GM12873 (cell line): ENCODE measurements at regions not wholly inside any gene's neighbourhood (a gene's known extent, or its start where the extent isn't known, plus 50 kb on each side); places are given as distances from the start of the nearest gene placed in this dataset.

Experiments
- TF ChIP-seq, protein P1 (sequence below): IDR thresholded peaks from 2 replicates; pipeline ENCODE4 v1.5.1; 2012; ENCODE audit warnings: low read depth, mild to moderate bottlenecking, moderate library complexity, low read length, control low read depth; ENCODE audit not compliant: insufficient read depth; ENCODE audit errors: missing control alignments

DNA sequence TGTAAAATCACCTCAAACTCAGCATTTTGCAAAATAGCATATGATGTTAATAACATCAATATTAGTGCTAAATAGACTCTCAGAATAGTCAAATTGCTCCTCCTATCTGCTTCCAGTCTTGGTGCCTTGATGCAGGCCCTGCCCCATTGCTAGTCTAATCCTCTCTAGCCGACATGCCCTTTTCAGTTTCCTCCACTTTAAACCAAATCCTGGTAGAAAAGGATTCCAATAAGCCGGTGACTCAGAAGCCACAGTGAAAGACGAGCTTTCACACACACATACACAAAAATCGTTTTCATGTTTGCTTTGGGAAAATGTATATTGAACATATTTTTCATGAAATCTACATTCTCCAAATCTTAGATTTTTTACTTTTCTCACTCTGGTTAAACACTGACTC lies 203.1 kb downstream of the LMBRD1 start:
- TF ChIP-seq, protein P1, sequence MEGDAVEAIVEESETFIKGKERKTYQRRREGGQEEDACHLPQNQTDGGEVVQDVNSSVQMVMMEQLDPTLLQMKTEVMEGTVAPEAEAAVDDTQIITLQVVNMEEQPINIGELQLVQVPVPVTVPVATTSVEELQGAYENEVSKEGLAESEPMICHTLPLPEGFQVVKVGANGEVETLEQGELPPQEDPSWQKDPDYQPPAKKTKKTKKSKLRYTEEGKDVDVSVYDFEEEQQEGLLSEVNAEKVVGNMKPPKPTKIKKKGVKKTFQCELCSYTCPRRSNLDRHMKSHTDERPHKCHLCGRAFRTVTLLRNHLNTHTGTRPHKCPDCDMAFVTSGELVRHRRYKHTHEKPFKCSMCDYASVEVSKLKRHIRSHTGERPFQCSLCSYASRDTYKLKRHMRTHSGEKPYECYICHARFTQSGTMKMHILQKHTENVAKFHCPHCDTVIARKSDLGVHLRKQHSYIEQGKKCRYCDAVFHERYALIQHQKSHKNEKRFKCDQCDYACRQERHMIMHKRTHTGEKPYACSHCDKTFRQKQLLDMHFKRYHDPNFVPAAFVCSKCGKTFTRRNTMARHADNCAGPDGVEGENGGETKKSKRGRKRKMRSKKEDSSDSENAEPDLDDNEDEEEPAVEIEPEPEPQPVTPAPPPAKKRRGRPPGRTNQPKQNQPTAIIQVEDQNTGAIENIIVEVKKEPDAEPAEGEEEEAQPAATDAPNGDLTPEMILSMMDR, result no peak

DNA sequence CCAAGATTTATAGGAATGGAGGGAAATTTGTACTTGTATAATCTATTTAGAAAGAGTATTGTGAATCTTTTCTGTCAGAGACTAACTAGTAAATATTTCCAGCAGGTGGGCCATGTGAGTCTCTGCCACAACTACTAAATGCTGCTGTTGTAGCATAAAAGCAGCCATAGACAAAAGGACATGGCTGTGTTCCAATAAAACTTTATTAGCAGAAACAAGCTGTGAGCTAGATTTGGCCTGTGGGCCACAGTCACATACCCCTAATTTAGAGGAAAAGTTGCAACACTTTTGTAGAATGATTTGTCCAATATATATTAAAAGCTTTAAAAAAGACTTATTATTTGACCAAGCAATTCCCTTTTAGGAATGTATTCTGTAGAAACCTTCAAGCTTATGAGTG lies 207.2 kb downstream of the LMBRD1 start:
- TF ChIP-seq, protein P1, result no peak

DNA sequence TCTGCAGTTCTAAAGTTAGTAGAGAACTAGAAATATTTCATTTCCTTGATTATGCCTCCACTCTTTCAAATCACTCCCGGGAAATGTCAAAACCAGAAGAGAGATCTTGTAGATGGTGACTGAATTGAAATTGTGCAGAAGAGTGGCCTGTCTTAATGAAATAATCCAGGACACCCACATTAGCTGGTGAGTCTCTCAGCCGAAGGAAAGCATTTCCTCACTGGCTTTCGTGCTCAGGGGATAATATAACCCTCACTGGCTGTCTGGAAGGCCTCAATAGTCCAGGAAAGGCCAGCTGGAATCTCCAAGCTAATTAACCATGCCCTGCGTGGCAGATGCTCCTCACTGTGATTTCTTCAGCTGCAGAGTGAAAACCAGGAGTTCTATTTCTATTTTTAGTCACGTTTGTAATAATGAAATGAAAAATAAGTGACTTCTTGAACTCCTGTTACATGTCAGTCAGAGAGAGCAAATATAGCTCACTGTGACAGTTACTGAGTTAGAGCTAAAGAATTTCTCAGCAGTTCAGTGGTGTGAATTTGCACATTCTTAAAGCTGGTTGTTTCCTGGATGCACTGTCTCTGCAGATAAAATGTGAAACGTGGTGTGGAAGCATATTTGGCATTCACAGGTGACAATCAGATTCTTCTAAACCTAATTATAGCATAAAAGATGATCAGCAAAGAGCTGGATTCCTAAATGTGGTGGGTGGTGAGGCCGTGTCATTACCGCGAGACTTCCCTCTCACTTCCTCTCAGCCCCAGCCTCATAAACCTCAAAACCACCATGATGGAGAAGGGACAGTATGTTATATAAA lies 211.7 kb downstream of the LMBRD1 start:
- TF ChIP-seq, protein P1, result no peak

DNA sequence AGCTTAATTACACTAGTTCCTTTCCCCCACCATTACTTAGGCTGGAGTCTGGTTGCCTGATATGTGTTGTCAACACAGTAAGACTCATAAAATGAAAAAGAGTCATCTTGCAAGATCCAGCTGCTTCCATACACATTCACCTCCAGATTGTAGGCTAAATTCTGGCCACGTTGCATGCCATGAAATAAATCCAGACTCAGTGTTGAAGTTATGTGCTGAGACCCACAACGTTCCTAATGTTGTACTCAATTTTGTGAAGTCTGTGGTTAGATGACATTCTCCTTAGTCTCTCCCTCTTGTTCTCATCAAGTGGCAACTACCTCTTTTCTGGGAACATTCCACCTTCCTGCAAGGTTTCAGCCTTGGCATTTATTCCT lies 212.3 kb downstream of the LMBRD1 start:
- TF ChIP-seq, protein P1, result no peak

DNA sequence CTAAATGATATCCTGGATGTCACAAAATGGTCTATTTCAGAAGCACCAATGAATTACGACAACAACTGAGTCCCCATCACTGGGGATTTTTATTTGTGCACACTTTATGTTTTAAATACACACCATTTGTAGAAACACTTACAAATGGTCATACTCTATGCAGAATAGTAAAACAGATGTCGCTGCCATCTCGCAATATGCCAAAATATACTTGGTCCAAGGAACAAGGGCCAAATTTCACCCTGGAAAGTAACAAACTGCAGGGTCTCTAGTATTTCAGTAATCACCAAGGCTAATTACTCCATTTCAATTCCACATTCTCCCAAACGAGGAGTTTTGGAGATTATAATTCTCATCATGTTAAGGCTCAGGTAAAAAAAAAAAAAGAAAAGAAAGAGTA lies 215.2 kb downstream of the LMBRD1 start:
- TF ChIP-seq, protein P1, result no peak

- TF ChIP-seq, protein P1, result no peak
These were observed 216.1 kb downstream of the LMBRD1 start for GRCh38 chr6:69580706-69581105.

DNA sequence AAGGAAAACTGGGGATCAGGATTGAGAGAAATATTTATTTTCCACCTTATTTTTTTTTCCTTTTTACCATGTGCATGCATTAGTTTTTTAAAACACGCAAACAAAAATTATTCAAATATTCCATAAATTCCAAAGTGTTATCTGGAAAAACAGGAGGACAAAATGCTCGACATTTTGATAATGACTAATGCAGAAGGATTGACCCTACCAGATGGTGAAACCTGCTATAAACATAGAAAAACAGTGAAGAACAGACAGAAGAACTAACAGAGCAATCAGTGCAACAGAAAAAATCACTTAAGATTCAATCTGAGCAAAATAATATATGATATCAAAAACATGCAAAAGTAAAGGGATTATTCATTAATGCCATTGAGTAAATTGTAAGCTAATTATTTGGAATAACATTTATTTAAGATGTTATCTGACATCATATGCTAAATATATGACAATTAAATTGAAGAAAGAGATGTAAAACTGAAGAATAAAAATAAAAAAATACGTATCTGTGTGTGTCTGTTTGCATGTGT lies 218.4 kb downstream of the LMBRD1 start:
- TF ChIP-seq, protein P1, result no peak
